ENCODE measurements at regions not wholly inside any gene's neighbourhood (a gene's known extent, or its start where the extent isn't known, plus 50 kb on each side); places are given as distances from the start of the nearest gene placed in this dataset.

DNA sequence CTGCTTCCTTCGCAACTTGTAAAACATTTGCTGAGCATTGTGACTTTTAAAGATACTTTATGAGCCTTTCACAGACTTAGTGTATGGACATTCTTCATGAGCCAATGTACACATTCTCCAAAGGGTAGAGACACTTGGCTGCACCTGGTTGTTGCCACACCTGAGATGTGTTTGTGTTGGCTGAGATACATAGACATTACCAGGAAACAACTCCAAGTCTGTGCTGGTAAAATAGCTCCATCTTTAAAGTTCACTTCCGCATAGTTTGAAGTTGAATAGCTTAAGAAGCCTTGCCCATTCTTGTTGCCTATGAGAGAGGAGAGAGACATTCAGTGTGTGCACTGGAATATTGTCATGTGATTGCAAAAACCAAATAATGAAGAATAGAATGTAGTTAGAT lies 538.3 kb upstream of the AMELY start:
- no peak for TF ChIP-seq CTCF (IDR thresholded peaks at IDR 0.05)

- no peak for TF ChIP-seq CTCF (IDR thresholded peaks at IDR 0.05)
These were observed 537.1 kb upstream of the AMELY start for GRCh38 chrY:7448687-7449086.

DNA sequence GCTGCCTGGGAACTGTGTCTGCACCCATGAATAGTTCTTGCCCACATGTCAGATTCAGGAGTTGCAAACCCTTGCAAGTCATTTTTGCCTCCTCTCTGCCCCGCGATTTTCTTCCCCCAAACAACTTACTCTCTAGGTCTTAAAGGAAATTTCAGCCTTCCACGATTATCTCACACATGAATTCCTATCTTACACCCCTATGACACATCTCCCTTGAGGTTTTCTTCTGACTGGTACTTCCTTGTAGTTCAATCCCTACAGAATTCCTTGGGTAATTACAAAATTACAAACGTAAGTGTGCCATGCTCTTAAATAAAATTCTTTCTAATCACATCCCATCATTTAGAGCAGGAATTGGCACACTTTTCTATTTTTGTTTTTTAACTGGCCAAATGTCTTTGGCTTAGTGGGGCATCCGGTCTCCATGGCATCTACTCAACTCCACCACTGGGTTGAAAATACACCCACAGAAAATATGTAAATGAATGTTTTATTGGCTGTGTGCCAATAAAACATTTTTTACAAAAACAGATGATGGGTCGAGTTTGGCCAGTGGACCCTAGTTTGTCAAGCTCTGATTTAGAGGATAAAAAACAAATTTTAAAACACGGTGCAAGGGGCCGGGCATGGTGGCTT lies 536.4 kb upstream of the AMELY start:
- TF ChIP-seq CTCF (IDR thresholded peaks at IDR 0.05), result no peak

GRCh38 chrY:7444141-7444540 lies 532.6 kb upstream of the AMELY start:
- TF ChIP-seq CTCF (IDR thresholded peaks at IDR 0.05), result no peak

GRCh38 chrY:7440796-7441530 lies 529.4 kb upstream of the AMELY start:
- no peak for TF ChIP-seq CTCF (IDR thresholded peaks at IDR 0.05)

DNA sequence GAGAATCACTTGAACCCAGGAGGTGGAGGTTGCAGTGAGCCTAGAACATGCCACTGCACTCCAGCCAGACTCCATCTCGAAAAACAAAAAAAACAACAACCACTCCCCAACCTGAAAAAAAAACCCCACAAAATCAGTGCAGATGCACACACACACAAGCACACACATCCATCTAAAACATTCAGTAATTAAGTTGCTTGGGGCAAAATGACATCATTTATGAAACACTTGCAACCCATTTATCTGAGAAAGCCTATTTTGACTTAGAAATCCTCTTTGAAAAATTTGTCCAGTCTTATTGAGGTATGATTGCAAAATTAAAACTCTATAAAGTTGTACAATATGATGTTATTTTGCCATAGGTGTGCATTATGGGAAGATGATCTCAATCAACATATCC lies 525.5 kb upstream of the AMELY start:
- no peak for TF ChIP-seq CTCF (IDR thresholded peaks at IDR 0.05)

DNA sequence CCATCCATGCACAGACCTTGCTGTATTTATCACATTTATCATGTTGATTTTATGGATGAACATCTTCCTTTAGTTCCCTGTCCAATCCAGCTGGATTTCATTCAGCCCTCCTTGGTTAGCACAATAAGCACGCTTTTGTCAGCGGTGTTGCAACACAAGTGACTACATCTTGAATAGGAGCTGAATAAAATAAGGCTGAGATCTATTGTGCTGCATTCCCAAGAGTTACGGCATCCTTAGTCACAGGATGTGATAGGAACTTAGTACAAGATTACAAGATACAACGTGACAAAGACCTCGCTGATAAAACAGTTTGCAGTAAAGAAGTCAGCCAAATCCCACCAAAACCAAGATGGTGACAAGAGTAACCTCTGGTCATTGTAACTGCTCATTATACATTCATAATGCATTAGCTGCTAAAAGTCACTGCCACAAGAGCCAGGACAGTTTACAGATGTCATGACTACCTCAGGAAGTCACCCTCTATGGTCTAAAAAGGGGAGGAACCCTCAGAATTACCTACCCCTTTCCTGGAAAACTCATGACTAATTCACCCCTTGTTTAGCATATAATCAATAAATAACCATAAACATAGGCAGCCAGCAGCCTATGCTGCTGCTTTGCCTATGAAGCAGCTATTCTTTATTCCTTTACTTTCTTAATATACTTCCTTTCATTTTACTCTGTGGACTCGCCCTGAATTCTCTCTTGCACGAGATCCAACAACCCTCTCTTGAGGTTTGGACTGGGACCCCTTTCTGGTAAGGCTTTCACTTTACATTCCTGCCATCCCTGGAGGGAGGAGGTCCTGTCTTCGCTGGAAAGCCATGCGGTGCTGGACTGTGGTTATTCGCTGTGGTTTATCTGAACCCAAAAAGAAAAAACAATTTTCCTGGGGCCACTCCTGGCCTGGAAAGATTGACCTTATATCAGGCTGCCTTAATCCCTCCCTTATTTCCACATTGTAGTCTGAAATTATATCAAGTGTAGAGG lies 522.6 kb upstream of the AMELY start:
- no peak for TF ChIP-seq CTCF (IDR thresholded peaks at IDR 0.05)

Measured in LNCAP (cell line).